T-cell (primary cell): ENCODE measurements at regions not wholly inside any gene's neighbourhood (a gene's known extent, or its start where the extent isn't known, plus 50 kb on each side); places are given as distances from the start of the nearest gene placed in this dataset.
"Not testable (repeated sequence)": the region's sequence is repeated elsewhere in the genome, so short reads cannot be mapped to it uniquely, and the experiment has no call there.

ENCODE experiments used
- ATAC-seq, 4 experiments: fragments of 200-7000 bp in 3 of 4; fragments of 150-1000 bp in 1 of 4; cut with Tn5 transposase; replicated peaks in 1 of 4; 1 replicate in 3 of 4; 2 replicates in 1 of 4; pipeline ENCODE4 v1.10.0; 2021; ENCODE audit warnings: moderate library complexity in 3 of 4, mild to moderate bottlenecking in 2 of 4, moderate number of reproducible peaks in 1 of 4
- CTCF ChIA-PET, 2 donors: fragments of 300-600 bp; sonication (Branson Sonifier 250); formaldehyde crosslinking; loops; one replicate each; lab custom pipeline; 2022; ENCODE audit warnings: antibody characterized with exemption in 2 of 2; lab: Charles Lee
- POLR2A ChIA-PET, 2 donors: fragments of 300-600 bp; sonication (Branson Sonifier 250); formaldehyde crosslinking; loops; one replicate each; lab custom pipeline; 2022; ENCODE audit warnings: antibody characterized with exemption in 2 of 2; lab: Charles Lee
- DNase-seq, 35 experiments: peaks; one replicate each; pipeline versions ENCODE4 v3.0.0 to v3.0.0-alpha.2; 2013 to 2023
- H3K27ac ChIP-seq: one replicate; pipeline ENCODE4 v1.5.1; 2013; ENCODE audit warnings: low read length
- H3K27me3 ChIP-seq, 2 experiments: replicated peaks in 1 of 2; 1 replicate in 1 of 2; 2 replicates in 1 of 2; pipeline versions ENCODE4 v1.6.1 to v1.7.0; 2013; ENCODE audit warnings: low read length in 1 of 2, mixed read lengths in 1 of 2; ENCODE audit not compliant: control insufficient read depth in 2 of 2, insufficient read depth in 2 of 2; ENCODE audit errors: extremely low read depth in 1 of 2
- H3K36me3 ChIP-seq, 2 donors: 1 replicate in 1 of 2; 2 replicates in 1 of 2; pipeline versions ENCODE4 v1.6.1 to v1.7.0; 2013; ENCODE audit warnings: low read length in 1 of 2; ENCODE audit not compliant: control insufficient read depth in 2 of 2, insufficient read depth in 1 of 2; ENCODE audit errors: extremely low read depth in 1 of 2
- H3K4me1 ChIP-seq, 2 experiments: 1 replicate in 1 of 2; 2 replicates in 1 of 2; pipeline versions ENCODE4 v1.6.1 to v1.7.0; 2013; ENCODE audit warnings: low read length in 2 of 2, mixed read lengths in 1 of 2; ENCODE audit not compliant: insufficient read depth in 2 of 2, control insufficient read depth in 1 of 2; ENCODE audit errors: extremely low read depth in 1 of 2
- H3K4me3 ChIP-seq, 2 donors: 1 replicate in 1 of 2; 2 replicates in 1 of 2; pipeline versions ENCODE4 v1.5.1 to v1.7.0; 2013; ENCODE audit warnings: mild to moderate bottlenecking in 2 of 2, low read length in 1 of 2, moderate library complexity in 1 of 2; ENCODE audit not compliant: control insufficient read depth in 1 of 2; ENCODE audit errors: extremely low read depth in 1 of 2
- H3K9me3 ChIP-seq: 2 replicates; pipeline ENCODE4 v1.7.0; 2013
- H3K27ac Mint-ChIP-seq, 2 donors: one replicate each; pipeline ENCODE4 v1.8.0; 2020 to 2021; ENCODE audit warnings: mild to moderate bottlenecking in 2 of 2, mixed read lengths in 2 of 2
- H3K27me3 Mint-ChIP-seq, 2 donors: one replicate each; pipeline ENCODE4 v1.8.0; 2021 to 2022; ENCODE audit warnings: mixed read lengths in 2 of 2
- H3K36me3 Mint-ChIP-seq: one replicate; pipeline ENCODE4 v1.8.0; 2021; ENCODE audit warnings: mixed read lengths
- H3K4me1 Mint-ChIP-seq, 3 donors: one replicate each; pipeline ENCODE4 v1.8.0; 2020 to 2022; ENCODE audit warnings: mixed read lengths in 3 of 3, mild to moderate bottlenecking in 1 of 3
- H3K4me3 Mint-ChIP-seq, 3 donors: one replicate each; pipeline ENCODE4 v1.8.0; 2020 to 2022; ENCODE audit warnings: mild to moderate bottlenecking in 3 of 3, mixed read lengths in 3 of 3, moderate library complexity in 3 of 3
- H3K9me3 Mint-ChIP-seq, 3 donors: one replicate each; pipeline ENCODE4 v1.8.0; 2020 to 2022; ENCODE audit warnings: mixed read lengths in 3 of 3
- WGBS: methylation state at CpG from one replicate; pipeline ENCODE4 v1.1.5; 2013; ENCODE audit warnings: missing lambda C conversion rate; ENCODE audit not compliant: insufficient coverage; 5-methylcytosine and 5-hydroxymethylcytosine counted together

DNA sequence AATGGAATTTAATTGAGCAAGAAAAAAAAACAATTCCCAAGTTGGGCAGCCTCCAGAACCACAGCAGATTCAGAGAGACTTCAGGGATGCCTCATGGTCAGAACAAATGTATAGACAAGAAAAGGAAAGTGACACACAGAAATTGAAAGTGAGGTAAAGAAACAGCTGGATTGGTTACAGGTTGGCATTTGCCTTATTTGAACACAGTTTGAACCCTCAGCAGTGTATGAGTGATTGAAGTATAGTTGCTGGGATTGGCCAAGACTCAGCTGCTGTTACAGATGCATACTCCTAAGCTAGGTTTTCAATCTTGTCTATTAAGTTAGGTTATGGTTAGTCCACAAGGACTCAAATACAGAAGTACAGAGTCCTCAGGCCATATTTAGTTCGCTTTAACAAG, 57.9 kb upstream of the GOLGA8Q start:
- H3K27me3 Mint-ChIP-seq, H3K27me3 ChIP-seq, CTCF ChIA-PET, H3K4me3 Mint-ChIP-seq, H3K4me1 Mint-ChIP-seq, H3K4me3 ChIP-seq, H3K36me3 ChIP-seq, H3K27ac Mint-ChIP-seq, H3K9me3 ChIP-seq, ATAC-seq, POLR2A ChIA-PET, DNase-seq, H3K36me3 Mint-ChIP-seq, H3K27ac ChIP-seq, H3K9me3 Mint-ChIP-seq, H3K4me1 ChIP-seq: not testable (repeated sequence)
- no CpG with 5 or more reads among the region's 1 CpG for WGBS

- DNase-seq, POLR2A ChIA-PET, H3K9me3 ChIP-seq, H3K9me3 Mint-ChIP-seq, H3K27me3 Mint-ChIP-seq, H3K27ac Mint-ChIP-seq, H3K36me3 ChIP-seq, ATAC-seq, H3K4me1 ChIP-seq, CTCF ChIA-PET, H3K4me1 Mint-ChIP-seq, H3K27ac ChIP-seq, H3K4me3 ChIP-seq, H3K4me3 Mint-ChIP-seq, H3K27me3 ChIP-seq, H3K36me3 Mint-ChIP-seq: not testable (repeated sequence)
Measured at GRCh38 chr15:30497275-30497674, 54.6 kb upstream of the GOLGA8Q start.

DNA sequence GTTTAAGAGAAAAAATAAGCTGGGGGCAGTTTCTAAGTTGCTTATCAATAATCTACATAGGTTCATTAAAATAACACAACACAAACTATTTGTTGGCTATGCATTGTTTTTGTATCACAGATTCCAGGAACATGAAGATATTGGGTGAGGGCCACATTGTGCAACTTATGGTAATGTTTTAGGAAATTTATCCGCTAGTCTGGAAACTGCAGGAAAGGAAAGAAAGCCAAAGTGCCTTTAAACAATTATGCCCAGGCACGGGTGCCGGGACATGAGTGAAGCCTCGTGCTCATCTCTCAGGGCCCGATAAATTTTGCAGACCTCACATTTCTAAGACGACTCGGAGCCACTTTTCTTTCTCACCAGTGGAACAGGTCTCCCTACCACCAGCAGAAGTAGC, 52.6 kb upstream of the GOLGA8Q start:
- no CpG with 5 or more reads among the region's 7 CpGs for WGBS
- H3K27me3 ChIP-seq, H3K9me3 Mint-ChIP-seq, H3K36me3 ChIP-seq, H3K4me3 ChIP-seq, CTCF ChIA-PET, H3K9me3 ChIP-seq, H3K27ac ChIP-seq, H3K4me3 Mint-ChIP-seq, H3K4me1 Mint-ChIP-seq, ATAC-seq, POLR2A ChIA-PET, H3K4me1 ChIP-seq, H3K27me3 Mint-ChIP-seq, DNase-seq, H3K27ac Mint-ChIP-seq, H3K36me3 Mint-ChIP-seq: not testable (repeated sequence)

GRCh38 chr15:30500511-30500910, 51.3 kb upstream of the GOLGA8Q start:
- H3K9me3 Mint-ChIP-seq, H3K4me1 ChIP-seq, H3K4me1 Mint-ChIP-seq, H3K4me3 Mint-ChIP-seq, H3K36me3 ChIP-seq, DNase-seq, H3K27me3 ChIP-seq, H3K4me3 ChIP-seq, H3K27me3 Mint-ChIP-seq, ATAC-seq, H3K27ac Mint-ChIP-seq, POLR2A ChIA-PET, H3K9me3 ChIP-seq, H3K27ac ChIP-seq, H3K36me3 Mint-ChIP-seq, CTCF ChIA-PET: not testable (repeated sequence)
- no CpG with 5 or more reads among the region's 2 CpGs for WGBS
